Liver (tissue), 8 donors: ENCODE measurements at regions not wholly inside any gene's neighbourhood (a gene's known extent, or its start where the extent isn't known, plus 50 kb on each side); places are given as distances from the start of the nearest gene placed in this dataset.

Experiments used
- DNase-seq: peaks from one replicate; pipeline ENCODE4 v3.0.0-alpha.2; 2017; ENCODE audit warnings: low spot score
- H3K27ac ChIP-seq, 2 donors: one replicate each; pipeline ENCODE4 v1.7.0; 2013; ENCODE audit warnings: inconsistent platforms in 2 of 2, low read length in 2 of 2, control low read depth in 1 of 2, low read depth in 1 of 2, mild to moderate bottlenecking in 1 of 2
- H3K27me3 ChIP-seq, 4 donors: one replicate each; pipeline versions ENCODE4 v1.6.1 to v1.7.0; 2013; ENCODE audit warnings: low read length in 3 of 4, inconsistent platforms in 1 of 4, mild to moderate bottlenecking in 1 of 4, moderate library complexity in 1 of 4; ENCODE audit not compliant: control insufficient read depth in 4 of 4, insufficient read depth in 4 of 4
- H3K36me3 ChIP-seq, 4 donors: one replicate each; pipeline versions ENCODE4 v1.6.1 to v1.7.0; 2013; ENCODE audit warnings: low read length in 3 of 4, mild to moderate bottlenecking in 3 of 4, low read depth in 1 of 4, moderate library complexity in 1 of 4; ENCODE audit not compliant: control insufficient read depth in 4 of 4, insufficient read depth in 3 of 4
- H3K4me1 ChIP-seq, 4 donors: one replicate each; pipeline versions ENCODE4 v1.6.1 to v1.7.0; 2013; ENCODE audit warnings: low read length in 3 of 4, mild to moderate bottlenecking in 3 of 4, moderate library complexity in 1 of 4; ENCODE audit not compliant: control insufficient read depth in 4 of 4, insufficient read depth in 4 of 4
- H3K4me3 ChIP-seq, 3 donors: one replicate each; pipeline versions ENCODE4 v1.6.1 to v1.7.0; 2013; ENCODE audit warnings: low read length in 3 of 3, control low read depth in 1 of 3, low read depth in 1 of 3, mild to moderate bottlenecking in 1 of 3
- H3K9ac ChIP-seq, 2 donors: one replicate each; pipeline ENCODE4 v1.7.0; 2013; ENCODE audit warnings: low read length in 2 of 2, mild to moderate bottlenecking in 2 of 2, moderate library complexity in 2 of 2, control low read depth in 1 of 2, low read depth in 1 of 2
- H3K9me3 ChIP-seq, 4 donors: one replicate each; pipeline versions ENCODE4 v1.6.1 to v1.7.0; 2013; ENCODE audit warnings: low read length in 3 of 4; ENCODE audit not compliant: control insufficient read depth in 4 of 4
- EGR1 ChIP-seq, 2 donors: IDR thresholded peaks; 2 replicates each; pipeline ENCODE4 v1.6.1; 2016 to 2018; ENCODE audit warnings: antibody characterized with exemption in 2 of 2, low read depth in 2 of 2
- FOXA1 ChIP-seq: IDR thresholded peaks from 2 replicates; pipeline ENCODE4 v1.6.1; 2016; ENCODE audit warnings: antibody characterized with exemption
- GABPA ChIP-seq, 2 donors: IDR thresholded peaks in 1 of 2; conservative IDR thresholded peaks in 1 of 2; 2 replicates each; pipeline ENCODE4 v1.6.1; 2016; ENCODE audit warnings: antibody characterized with exemption in 2 of 2, mild to moderate bottlenecking in 1 of 2, moderate library complexity in 1 of 2
- HNF4A ChIP-seq, 2 donors: conservative IDR thresholded peaks; 2 replicates each; pipeline ENCODE4 v1.6.1; 2016; ENCODE audit warnings: antibody characterized with exemption in 2 of 2, mild to moderate bottlenecking in 2 of 2
- HNF4G ChIP-seq: IDR thresholded peaks from 2 replicates; pipeline ENCODE4 v1.6.1; 2016; ENCODE audit warnings: antibody characterized with exemption
- NR2F2 ChIP-seq: IDR thresholded peaks from 2 replicates; pipeline ENCODE4 v1.6.1; 2016; ENCODE audit warnings: antibody characterized with exemption
- RAD21 ChIP-seq, 2 donors: IDR thresholded peaks; 2 replicates each; pipeline ENCODE4 v1.6.1; 2016; ENCODE audit warnings: antibody characterized with exemption in 2 of 2, mild to moderate bottlenecking in 2 of 2
- REST ChIP-seq: IDR thresholded peaks from 2 replicates; pipeline ENCODE4 v1.6.1; 2016; ENCODE audit warnings: antibody characterized with exemption, mild to moderate bottlenecking
- SP1 ChIP-seq: IDR thresholded peaks from 2 replicates; pipeline ENCODE4 v1.6.1; 2018; ENCODE audit warnings: antibody characterized with exemption, mild to moderate bottlenecking
- ZBTB33 ChIP-seq: IDR thresholded peaks from 2 replicates; pipeline ENCODE4 v1.6.1; 2016; ENCODE audit warnings: antibody characterized with exemption
- WGBS: extraction: QIAGEN DNeasy Blood & Tissue Kit; methylation state at CpG from one replicate; pipeline ENCODE4 v1.1.7; 2013; 5-methylcytosine and 5-hydroxymethylcytosine counted together
- TF ChIP-seq, protein P1 (sequence below): IDR thresholded peaks from 2 replicates; pipeline ENCODE4 v1.6.1; 2016; ENCODE audit warnings: antibody characterized with exemption
- TF ChIP-seq, protein P2 (sequence below): fragments of 150-350 bp; IDR thresholded peaks from 2 replicates; pipeline ENCODE4 v1.5.1; 2017; ENCODE audit warnings: improper control_type of control experiment, low read depth, low read length; ENCODE audit not compliant: missing input control
- donor health status: healthy.
- donor health status: healthy.
- donor health status: healthy.
- donor health status: healthy.
- donor health status: healthy.

DNA sequence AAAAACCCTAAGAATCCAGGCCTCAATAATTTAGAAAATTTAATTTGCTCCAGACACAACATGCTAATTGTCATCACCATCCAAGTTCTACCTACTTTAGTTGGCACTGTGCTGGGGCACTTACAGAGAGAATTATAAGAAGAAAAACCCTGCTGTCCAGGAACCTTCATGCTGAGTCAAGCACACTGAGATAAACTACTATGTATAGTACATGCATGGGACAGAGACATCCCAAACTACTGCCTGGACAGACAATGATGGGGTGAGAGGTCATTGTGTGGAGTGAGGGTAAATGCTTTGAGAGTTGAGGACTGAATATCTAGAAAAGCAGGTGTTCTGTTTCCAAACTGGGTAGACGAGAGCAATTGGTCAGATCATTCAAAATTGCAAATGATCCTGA is 135.3 kb upstream of the CTTNBP2NL start:
- no peaks in the 10 kb centered on the region for H3K36me3 ChIP-seq
- no peak overlapping the region for H3K4me3 ChIP-seq
- no peak overlapping the region for H3K9ac ChIP-seq
- WGBS = 93% methylated on average over 1 of the region's 1 CpG
- DNase-seq = no peak
- no peaks in the 10 kb centered on the region for H3K4me1 ChIP-seq
- no peaks in the 10 kb centered on the region for H3K9me3 ChIP-seq
- TF ChIP-seq EGR1 (IDR thresholded peaks at IDR 0.05; ENCODE audit: low read depth in 2 of 2) (no peak), HNF4A (conservative IDR thresholded peaks at IDR 0.05) (no peak), RAD21 (IDR thresholded peaks at IDR 0.05) (no peak), FOXA1 (no peak), GABPA (IDR thresholded peaks at IDR 0.05 in 1 of 2, conservative IDR thresholded peaks at IDR 0.05 in 1 of 2) (no peak), SP1 (no peak), REST (no peak), HNF4G (no peak), NR2F2 (no peak), ZBTB33 (no peak)
- TF ChIP-seq, protein P1, sequence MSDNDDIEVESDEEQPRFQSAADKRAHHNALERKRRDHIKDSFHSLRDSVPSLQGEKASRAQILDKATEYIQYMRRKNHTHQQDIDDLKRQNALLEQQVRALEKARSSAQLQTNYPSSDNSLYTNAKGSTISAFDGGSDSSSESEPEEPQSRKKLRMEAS = no peak
- TF ChIP-seq, protein P2, sequence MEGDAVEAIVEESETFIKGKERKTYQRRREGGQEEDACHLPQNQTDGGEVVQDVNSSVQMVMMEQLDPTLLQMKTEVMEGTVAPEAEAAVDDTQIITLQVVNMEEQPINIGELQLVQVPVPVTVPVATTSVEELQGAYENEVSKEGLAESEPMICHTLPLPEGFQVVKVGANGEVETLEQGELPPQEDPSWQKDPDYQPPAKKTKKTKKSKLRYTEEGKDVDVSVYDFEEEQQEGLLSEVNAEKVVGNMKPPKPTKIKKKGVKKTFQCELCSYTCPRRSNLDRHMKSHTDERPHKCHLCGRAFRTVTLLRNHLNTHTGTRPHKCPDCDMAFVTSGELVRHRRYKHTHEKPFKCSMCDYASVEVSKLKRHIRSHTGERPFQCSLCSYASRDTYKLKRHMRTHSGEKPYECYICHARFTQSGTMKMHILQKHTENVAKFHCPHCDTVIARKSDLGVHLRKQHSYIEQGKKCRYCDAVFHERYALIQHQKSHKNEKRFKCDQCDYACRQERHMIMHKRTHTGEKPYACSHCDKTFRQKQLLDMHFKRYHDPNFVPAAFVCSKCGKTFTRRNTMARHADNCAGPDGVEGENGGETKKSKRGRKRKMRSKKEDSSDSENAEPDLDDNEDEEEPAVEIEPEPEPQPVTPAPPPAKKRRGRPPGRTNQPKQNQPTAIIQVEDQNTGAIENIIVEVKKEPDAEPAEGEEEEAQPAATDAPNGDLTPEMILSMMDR = no peak
- no peaks in the 10 kb centered on the region for H3K27me3 ChIP-seq
- no peak overlapping the region for H3K27ac ChIP-seq

DNA sequence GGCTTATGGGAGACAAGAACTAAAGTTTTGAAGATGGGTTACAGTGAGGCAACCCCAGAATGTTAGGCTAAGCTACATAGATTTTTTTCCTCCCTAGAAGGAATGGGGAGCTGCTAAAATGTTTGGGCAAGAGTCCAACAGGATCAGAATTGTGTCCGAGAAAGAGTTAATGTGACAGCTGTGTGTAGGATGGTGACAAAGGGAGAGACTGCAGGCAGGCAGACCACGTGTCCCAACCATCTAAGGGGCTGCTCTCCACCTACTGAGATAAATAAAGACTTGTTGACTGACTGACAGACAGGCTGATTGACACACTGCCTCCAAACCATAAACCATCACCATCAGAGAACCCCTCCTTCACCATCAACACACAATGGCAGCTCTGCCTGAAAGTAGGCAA is 133.7 kb upstream of the CTTNBP2NL start:
- H3K36me3 ChIP-seq = no peaks in the 10 kb centered on the region

More for the DNA sequence above, 133.7 kb upstream of the CTTNBP2NL start:
- H3K9ac ChIP-seq = no peak overlapping the region
- no peak overlapping the region for H3K4me3 ChIP-seq
- H3K27ac ChIP-seq = no peak overlapping the region
- DNase-seq = no peak
- 58% methylated on average over 2 of the region's 2 CpGs for WGBS
- TF ChIP-seq ZBTB33 (no peak), REST (no peak), GABPA (IDR thresholded peaks at IDR 0.05 in 1 of 2, conservative IDR thresholded peaks at IDR 0.05 in 1 of 2) (no peak)
- H3K9me3 ChIP-seq = no peaks in the 10 kb centered on the region
- no peaks in the 10 kb centered on the region for H3K27me3 ChIP-seq
- H3K4me1 ChIP-seq = no peaks in the 10 kb centered on the region
